ENCODE measurements at regions not wholly inside any gene's neighbourhood (a gene's known extent, or its start where the extent isn't known, plus 50 kb on each side); places are given as distances from the start of the nearest gene placed in this dataset.

DNA sequence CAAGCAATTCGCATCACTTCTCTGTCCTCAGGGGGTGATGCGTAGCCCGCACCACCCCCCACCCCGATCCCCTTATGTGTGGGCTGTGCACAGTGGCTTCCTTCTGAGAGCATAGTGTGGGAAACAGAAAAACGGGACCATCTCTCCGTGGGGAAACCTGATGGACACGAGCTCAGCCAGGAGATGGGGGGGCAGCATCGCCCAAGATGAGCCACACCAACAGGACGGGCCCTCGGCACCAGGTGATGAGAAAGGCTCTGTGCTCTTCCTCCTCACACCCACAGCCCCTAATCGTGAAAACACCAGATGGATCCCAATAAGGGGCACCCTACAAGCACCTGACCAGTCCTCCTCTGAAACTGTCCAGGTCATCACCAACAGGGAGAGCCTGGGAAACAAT, 153.6 kb downstream of the SHANK2 start:
- DNase-seq (ENCODE audit: low read depth, low spot score) (no peak), FAIRE-seq (no peak)
- BruUV-seq (replicated peaks), result no TSS peak
- TF ChIP-seq MYC (IDR thresholded peaks at IDR 0.05; ENCODE audit: low read depth, low read length), result no peak
- TF ChIP-seq JUN (IDR thresholded peaks at IDR 0.05; ENCODE audit: borderline replicate concordance, insufficient read depth, insufficient read length, low read depth), result no peak
- Histone ChIP-seq H3K27me3 (ENCODE audit: control insufficient read depth in 2 of 2, insufficient read depth in 2 of 2, low read length in 2 of 2) (no peaks in the 10 kb centered on the region), H3K4me2 (ENCODE audit: insufficient read depth, low read length) (no peak overlapping the region), H3K9me3 (replicated peaks; ENCODE audit: control insufficient read depth, insufficient read depth, low read length) (no peaks in the 10 kb centered on the region), H3K4me1 (ENCODE audit: control insufficient read depth, extremely low read depth, insufficient read depth, low read length) (no peaks in the 10 kb centered on the region), H3K9me1 (replicated peaks; ENCODE audit: control insufficient read depth, extremely low read depth, insufficient read depth, low read length) (no peaks in the 10 kb centered on the region), H3K79me2 (ENCODE audit: control insufficient read depth, insufficient read depth, low read length) (no peaks in the 10 kb centered on the region), H3K36me3 (ENCODE audit: control insufficient read depth in 2 of 2, extremely low read depth in 1 of 2, insufficient read depth in 2 of 2, low read length in 2 of 2) (no peaks in the 10 kb centered on the region), H4K20me1 (replicated peaks; ENCODE audit: control insufficient read depth, extremely low read depth, insufficient read depth, low read length) (no peaks in the 10 kb centered on the region), H3K9ac (replicated peaks; ENCODE audit: extremely low read depth, insufficient read depth, low read length) (no peak overlapping the region), H2AFZ (ENCODE audit: low read depth, low read length) (no peak overlapping the region), H3K4me3 (replicated peaks in 1 of 3; ENCODE audit: insufficient read depth in 1 of 3, low read depth in 1 of 3, low read length in 3 of 3) (no peak overlapping the region), H3K27ac (ENCODE audit: insufficient read depth, low read depth, low read length) (no peak overlapping the region)
- ChIA-PET POLR2A (no interaction called here), CTCF (no interaction called here)
- dilution Hi-C loops (cut with MboI; ENCODE audit: extremely low pct_ligation_motif_present, low sequenced_read_pairs), result no loop called here
- intact Hi-C loops (cut with micrococcal nuclease), result no loop called here

GRCh38 chr11:71097506-71098240, 154.7 kb downstream of the SHANK2 start:
- DNase-seq (ENCODE audit: low read depth, low spot score) (no peak), FAIRE-seq (no peak)
- intact Hi-C loops (cut with micrococcal nuclease), result no loop called here
- H3K9ac ChIP-seq (replicated peaks; ENCODE audit: extremely low read depth, insufficient read depth, low read length), result no peak overlapping the region
- no peak for TF ChIP-seq EZH2 (IDR thresholded peaks at IDR 0.05; ENCODE audit: borderline replicate concordance, low read depth, low read length, severe bottlenecking)
- TF ChIP-seq MYC (IDR thresholded peaks at IDR 0.05; ENCODE audit: low read depth, low read length), result no peak
- TF ChIP-seq, protein P1, sequence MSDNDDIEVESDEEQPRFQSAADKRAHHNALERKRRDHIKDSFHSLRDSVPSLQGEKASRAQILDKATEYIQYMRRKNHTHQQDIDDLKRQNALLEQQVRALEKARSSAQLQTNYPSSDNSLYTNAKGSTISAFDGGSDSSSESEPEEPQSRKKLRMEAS (IDR thresholded peaks at IDR 0.05; ENCODE audit: insufficient read depth, insufficient read length), result no peak
- no peak for TF ChIP-seq GATA2 (IDR thresholded peaks at IDR 0.05; ENCODE audit: insufficient read depth, insufficient read length, low read depth, low read length)
- TF ChIP-seq JUN (IDR thresholded peaks at IDR 0.05; ENCODE audit: borderline replicate concordance, insufficient read depth, insufficient read length, low read depth), result no peak
- TF ChIP-seq FOS (IDR thresholded peaks at IDR 0.05; ENCODE audit: borderline replicate concordance, insufficient read depth, low read length), result no peak
- TF ChIP-seq POLR2A (IDR thresholded peaks at IDR 0.05; ENCODE audit: low read depth, low read length), result no peak
- dilution Hi-C loops (cut with MboI; ENCODE audit: extremely low pct_ligation_motif_present, low sequenced_read_pairs), result no loop called here
- no TSS peak for BruUV-seq (replicated peaks)
- no peaks in the 10 kb centered on the region for H3K36me3 ChIP-seq (ENCODE audit: control insufficient read depth in 2 of 2, extremely low read depth in 1 of 2, insufficient read depth in 2 of 2, low read length in 2 of 2)
- POLR2A ChIA-PET, result no interaction called here
- H3K79me2 ChIP-seq (ENCODE audit: control insufficient read depth, insufficient read depth, low read length), result no peaks in the 10 kb centered on the region
- H3K27ac ChIP-seq (ENCODE audit: insufficient read depth, low read depth, low read length), result no peak overlapping the region
- no peaks in the 10 kb centered on the region for H4K20me1 ChIP-seq (replicated peaks; ENCODE audit: control insufficient read depth, extremely low read depth, insufficient read depth, low read length)
- H3K4me2 ChIP-seq (ENCODE audit: insufficient read depth, low read length), result no peak overlapping the region
- no peaks in the 10 kb centered on the region for H3K9me1 ChIP-seq (replicated peaks; ENCODE audit: control insufficient read depth, extremely low read depth, insufficient read depth, low read length)
- no peaks in the 10 kb centered on the region for H3K9me3 ChIP-seq (replicated peaks; ENCODE audit: control insufficient read depth, insufficient read depth, low read length)
- H3K4me1 ChIP-seq (ENCODE audit: control insufficient read depth, extremely low read depth, insufficient read depth, low read length), result no peaks in the 10 kb centered on the region
- no peaks in the 10 kb centered on the region for H3K27me3 ChIP-seq (ENCODE audit: control insufficient read depth in 2 of 2, insufficient read depth in 2 of 2, low read length in 2 of 2)
- no peak overlapping the region for H3K4me3 ChIP-seq (replicated peaks in 1 of 3; ENCODE audit: insufficient read depth in 1 of 3, low read depth in 1 of 3, low read length in 3 of 3)
- CTCF ChIA-PET, result no interaction called here
- H2AFZ ChIP-seq (ENCODE audit: low read depth, low read length), result no peak overlapping the region

Measured in endothelial cell of umbilical vein (primary cell).